Gastroesophageal sphincter (tissue), 4 donors: ENCODE measurements at regions not wholly inside any gene's neighbourhood (a gene's known extent, or its start where the extent isn't known, plus 50 kb on each side); places are given as distances from the start of the nearest gene placed in this dataset.
A peak's percentile ranks its signal among the peaks of the same experiment; 100 is the strongest.

Experiments
- ATAC-seq: fragments of 150-250 bp; one replicate; pipeline ENCODE4 v1.9.1; 2016; ENCODE audit warnings: mild to moderate bottlenecking, moderate library complexity
- H3K27ac ChIP-seq, 4 donors: fragments of 200-600 bp; sonication (generic) in 3 of 4; 1 replicate in 3 of 4; 2 replicates in 1 of 4; pipeline ENCODE4 v1.5.1; 2016 to 2019
- H3K27me3 ChIP-seq: fragments of 200-600 bp; sonication (generic); one replicate; pipeline ENCODE4 v1.5.1; 2019
- H3K36me3 ChIP-seq, 2 donors: fragments of 200-600 bp; sonication (generic); one replicate each; pipeline ENCODE4 v1.5.1; 2019; ENCODE audit warnings: control low read depth in 1 of 2
- H3K4me1 ChIP-seq, 3 donors: fragments of 200-600 bp; sonication (generic); 1 replicate in 2 of 3; 2 replicates in 1 of 3; pipeline ENCODE4 v1.5.1; 2016 to 2019; ENCODE audit warnings: control low read depth in 2 of 3
- H3K4me3 ChIP-seq, 2 donors: fragments of 200-600 bp; sonication (generic); one replicate each; pipeline ENCODE4 v1.5.1; 2019; ENCODE audit warnings: mild to moderate bottlenecking in 1 of 2, moderate library complexity in 1 of 2
- H3K9me3 ChIP-seq, 3 donors: fragments of 200-600 bp; sonication (generic); one replicate each; pipeline ENCODE4 v1.5.1; 2017 to 2019; ENCODE audit warnings: control low read depth in 2 of 3
- CTCF ChIP-seq, 4 experiments: fragments of 200-600 bp in 2 of 4; fragments of 450-650 bp in 2 of 4; sonication (generic) in 1 of 4; IDR thresholded peaks; one replicate each; pipeline ENCODE4 v1.5.1; 2017 to 2019; ENCODE audit warnings: antibody characterized with exemption in 4 of 4, mild to moderate bottlenecking in 2 of 4, moderate library complexity in 2 of 4
- EP300 ChIP-seq: sonication (generic); formaldehyde crosslinking; IDR thresholded peaks from one replicate; pipeline ENCODE4 v1.6.1; 2017; ENCODE audit warnings: antibody characterized with exemption, mild to moderate bottlenecking
- POLR2A ChIP-seq, 2 donors: fragments of 450-650 bp; IDR thresholded peaks; one replicate each; pipeline ENCODE4 v1.6.1; 2017; ENCODE audit warnings: antibody characterized with exemption in 2 of 2, mild to moderate bottlenecking in 2 of 2, moderate library complexity in 1 of 2
- POLR2AphosphoS5 ChIP-seq: sonication (generic); formaldehyde crosslinking; IDR thresholded peaks from one replicate; pipeline ENCODE4 v1.6.1; 2017; ENCODE audit warnings: antibody characterized with exemption
- WGBS, 2 donors: methylation state at CpG; one replicate each; pipeline ENCODE4 v1.1.5; 2018; ENCODE audit warnings: low coverage in 1 of 2; 5-methylcytosine and 5-hydroxymethylcytosine counted together

DNA sequence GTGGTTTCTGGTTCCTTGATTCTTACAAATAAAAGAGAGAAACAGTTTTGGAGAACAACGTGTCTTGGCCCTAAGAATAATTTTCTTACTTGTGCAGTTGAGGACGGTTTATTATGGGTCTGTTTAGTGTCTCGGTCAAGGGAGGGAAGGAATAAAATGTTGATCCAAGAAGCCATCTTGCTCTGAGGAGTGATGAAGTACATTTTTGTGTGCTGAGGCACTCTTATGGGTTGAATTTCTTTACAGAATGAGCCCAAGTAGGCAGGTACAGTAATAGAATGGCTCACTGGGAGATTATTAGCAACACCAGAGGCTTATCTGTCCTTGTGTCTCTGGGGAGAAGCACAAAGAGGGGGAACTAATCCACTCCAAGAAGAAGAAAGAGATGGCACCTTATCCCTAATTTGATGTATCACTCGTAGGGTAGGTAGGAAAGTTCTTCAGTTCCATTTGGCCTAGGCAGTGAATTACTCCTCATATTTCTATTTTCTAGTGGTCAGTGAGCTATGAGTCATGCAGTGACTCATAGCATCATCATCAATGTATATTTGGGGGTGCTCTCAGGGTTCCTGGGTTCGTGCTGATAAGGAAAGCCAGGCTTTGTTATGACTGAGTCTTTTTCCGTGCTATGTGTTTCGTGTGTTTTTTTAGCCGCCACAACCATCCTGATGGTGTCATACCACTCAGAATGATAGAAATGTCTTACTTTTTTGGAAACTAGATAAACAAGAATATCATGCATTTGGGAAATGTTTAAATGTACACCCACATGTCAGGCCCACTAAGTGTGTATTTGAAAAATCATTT lies 250.1 kb upstream of the CTAGE1 start:
- no peaks in the 10 kb centered on the region for H3K36me3 ChIP-seq
- H3K4me3 ChIP-seq, result no peak overlapping the region
- TF ChIP-seq POLR2A (IDR thresholded peaks at IDR 0.05) (no peak), EP300 (no peak), CTCF (IDR thresholded peaks at IDR 0.05) (no peak), POLR2AphosphoS5 (peak; percentile 81)
- H3K9me3 ChIP-seq, result peaks cover 0 to 15% (median 0%) of the 10 kb centered on the region in 3 donors
- 43 to 49% methylated on average over 7 to 8 of the region's 8 CpGs for WGBS, 2 donors
- peak overlapping the region in 3 of 4 donors; percentile 11 to 68 (median 14) for H3K27ac ChIP-seq
- peak; percentile 41 for ATAC-seq
- H3K27me3 ChIP-seq, result no peaks in the 10 kb centered on the region
- peaks cover 0 to 15% (median 3%) of the 10 kb centered on the region in 3 donors for H3K4me1 ChIP-seq

DNA sequence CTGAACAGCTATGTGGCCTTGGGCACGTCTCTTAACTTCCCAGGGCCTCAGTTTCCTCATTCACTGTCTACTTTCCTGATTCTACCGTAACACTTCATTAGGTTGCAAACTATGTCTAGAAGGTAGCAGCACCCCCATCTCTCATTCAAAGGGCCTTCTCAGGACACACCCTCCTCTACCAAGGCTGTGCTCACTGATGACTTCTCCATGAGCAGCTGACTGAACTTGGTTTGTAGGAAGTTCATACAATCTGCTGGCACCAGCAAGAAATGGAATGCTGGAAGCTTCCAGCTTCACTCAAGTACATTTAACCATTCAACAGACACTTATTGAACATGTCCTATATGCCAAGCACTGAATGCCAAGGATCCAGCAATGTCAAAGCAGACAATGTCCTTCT lies 250.8 kb upstream of the CTAGE1 start:
- Histone ChIP-seq H3K27me3 (no peaks in the 10 kb centered on the region), H3K36me3 (no peaks in the 10 kb centered on the region), H3K9me3 (peaks cover 0 to 10% (median 0%) of the 10 kb centered on the region in 3 donors), H3K4me1 (peaks cover 0 to 15% (median 3%) of the 10 kb centered on the region in 3 donors), H3K27ac (no peak overlapping the region), H3K4me3 (no peak overlapping the region)
- ATAC-seq, result no peak
- WGBS, 2 donors, result 67 to 91% methylated on average over 2 of the region's 2 CpGs
- TF ChIP-seq EP300 (no peak), POLR2AphosphoS5 (no peak), CTCF (IDR thresholded peaks at IDR 0.05) (no peak), POLR2A (IDR thresholded peaks at IDR 0.05) (no peak)

GRCh38 chr18:22670914-22671313 lies 253.2 kb upstream of the CTAGE1 start:
- 29 to 75% methylated on average over 1 of the region's 1 CpG for WGBS, 2 donors
- no peak for ATAC-seq
- H3K4me3 ChIP-seq, result no peak overlapping the region
- H3K36me3 ChIP-seq, result no peaks in the 10 kb centered on the region
- H3K9me3 ChIP-seq, result peaks cover 0 to 5% (median 0%) of the 10 kb centered on the region in 3 donors
- H3K27me3 ChIP-seq, result no peaks in the 10 kb centered on the region
- peaks cover 0 to 22% (median 9%) of the 10 kb centered on the region in 3 donors for H3K4me1 ChIP-seq
- H3K27ac ChIP-seq, result no peak overlapping the region
- TF ChIP-seq CTCF (IDR thresholded peaks at IDR 0.05), result no peak
- no peak for TF ChIP-seq EP300
- no peak for TF ChIP-seq POLR2AphosphoS5
- TF ChIP-seq POLR2A (IDR thresholded peaks at IDR 0.05), result no peak

DNA sequence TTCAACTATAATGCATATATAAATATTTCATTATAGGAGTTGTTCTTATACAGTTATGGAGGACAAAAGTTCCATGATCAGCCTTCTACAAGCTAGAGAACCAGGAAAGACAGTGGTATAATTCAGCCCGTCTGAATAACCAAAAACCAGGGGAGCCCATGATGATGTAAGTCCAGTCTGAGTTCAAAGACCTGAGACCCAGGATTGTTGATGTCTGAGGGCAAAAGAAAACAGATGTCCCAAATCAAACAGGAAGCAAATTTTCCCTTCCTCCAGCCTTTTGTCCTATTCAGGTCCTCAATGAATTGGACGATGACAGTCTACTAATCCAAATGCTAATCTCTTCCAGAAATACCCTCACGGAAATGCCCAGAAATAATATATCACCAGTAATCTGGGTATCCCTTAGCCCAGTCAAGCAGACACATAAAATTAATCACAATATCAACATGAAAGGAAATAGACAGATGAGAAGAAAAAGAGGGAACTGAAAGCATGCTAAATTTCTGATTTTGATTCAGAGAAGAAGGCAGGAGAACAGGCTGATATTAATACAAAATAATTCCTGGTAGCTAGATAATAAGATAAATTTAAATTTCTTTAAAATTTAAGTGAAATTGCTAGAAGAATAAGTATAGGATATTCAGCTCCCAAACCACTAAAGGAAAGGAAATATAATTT lies 255.6 kb upstream of the CTAGE1 start:
- H3K4me1 ChIP-seq, result peaks cover 0 to 12% (median 9%) of the 10 kb centered on the region in 3 donors
- H3K27ac ChIP-seq, result no peak overlapping the region
- no peak for ATAC-seq
- TF ChIP-seq CTCF (IDR thresholded peaks at IDR 0.05), result no peak
- H3K27me3 ChIP-seq, result no peaks in the 10 kb centered on the region
- 49% methylated on average over 3 of the region's 3 CpGs; no CpG with 5 or more reads in 1 of the 2 donors for WGBS, 2 donors
- H3K36me3 ChIP-seq, result no peaks in the 10 kb centered on the region
- peaks cover 0 to 5% (median 0%) of the 10 kb centered on the region in 3 donors for H3K9me3 ChIP-seq
- H3K4me3 ChIP-seq, result no peak overlapping the region
